ENCODE measurements at regions not wholly inside any gene's neighbourhood (a gene's known extent, or its start where the extent isn't known, plus 50 kb on each side); places are given as distances from the start of the nearest gene placed in this dataset.

GRCh38 chr1:30198451-30198760 is 525.0 kb downstream of the MATN1 start:
- Histone ChIP-seq H3K9ac (ENCODE audit: low read depth, low read length, poor library complexity, severe bottlenecking) (no peak overlapping the region), H3K36me3 (ENCODE audit: insufficient read depth, low read length) (no peaks in the 10 kb centered on the region), H3F3A (ENCODE audit: low read depth) (no peaks in the 10 kb centered on the region), H2AFZ (ENCODE audit: low read length) (no peak overlapping the region), H3K4me1 (ENCODE audit: insufficient read depth, low read length, poor library complexity, severe bottlenecking) (no peaks in the 10 kb centered on the region), H3K4me2 (ENCODE audit: low read depth, low read length, poor library complexity, severe bottlenecking) (no peak overlapping the region), H3K9me2 (replicated peaks; ENCODE audit: low read depth, low read length) (no peaks in the 10 kb centered on the region), H3K27me3 (ENCODE audit: insufficient read depth, low read length, poor library complexity, severe bottlenecking) (no peaks in the 10 kb centered on the region), H4K20me1 (ENCODE audit: insufficient read depth, low read length, poor library complexity, severe bottlenecking) (no peaks in the 10 kb centered on the region), H3K4me3 (ENCODE audit: low read length, poor library complexity, severe bottlenecking) (no peak overlapping the region), H3K79me2 (ENCODE audit: insufficient read depth, low read length) (no peaks in the 10 kb centered on the region), H3K9me3 (ENCODE audit: insufficient read depth, low read depth, low read length) (peaks cover 5% of the 10 kb centered on the region; the same call in 1 of the 2 replicates)
- TF ChIP-seq EZH2phosphoT487 (IDR thresholded peaks at IDR 0.05; ENCODE audit: borderline replicate concordance) = no peak
- TF ChIP-seq, protein P1, sequence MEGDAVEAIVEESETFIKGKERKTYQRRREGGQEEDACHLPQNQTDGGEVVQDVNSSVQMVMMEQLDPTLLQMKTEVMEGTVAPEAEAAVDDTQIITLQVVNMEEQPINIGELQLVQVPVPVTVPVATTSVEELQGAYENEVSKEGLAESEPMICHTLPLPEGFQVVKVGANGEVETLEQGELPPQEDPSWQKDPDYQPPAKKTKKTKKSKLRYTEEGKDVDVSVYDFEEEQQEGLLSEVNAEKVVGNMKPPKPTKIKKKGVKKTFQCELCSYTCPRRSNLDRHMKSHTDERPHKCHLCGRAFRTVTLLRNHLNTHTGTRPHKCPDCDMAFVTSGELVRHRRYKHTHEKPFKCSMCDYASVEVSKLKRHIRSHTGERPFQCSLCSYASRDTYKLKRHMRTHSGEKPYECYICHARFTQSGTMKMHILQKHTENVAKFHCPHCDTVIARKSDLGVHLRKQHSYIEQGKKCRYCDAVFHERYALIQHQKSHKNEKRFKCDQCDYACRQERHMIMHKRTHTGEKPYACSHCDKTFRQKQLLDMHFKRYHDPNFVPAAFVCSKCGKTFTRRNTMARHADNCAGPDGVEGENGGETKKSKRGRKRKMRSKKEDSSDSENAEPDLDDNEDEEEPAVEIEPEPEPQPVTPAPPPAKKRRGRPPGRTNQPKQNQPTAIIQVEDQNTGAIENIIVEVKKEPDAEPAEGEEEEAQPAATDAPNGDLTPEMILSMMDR (conservative IDR thresholded peaks at IDR 0.05; ENCODE audit: low read length) = no peak

DNA sequence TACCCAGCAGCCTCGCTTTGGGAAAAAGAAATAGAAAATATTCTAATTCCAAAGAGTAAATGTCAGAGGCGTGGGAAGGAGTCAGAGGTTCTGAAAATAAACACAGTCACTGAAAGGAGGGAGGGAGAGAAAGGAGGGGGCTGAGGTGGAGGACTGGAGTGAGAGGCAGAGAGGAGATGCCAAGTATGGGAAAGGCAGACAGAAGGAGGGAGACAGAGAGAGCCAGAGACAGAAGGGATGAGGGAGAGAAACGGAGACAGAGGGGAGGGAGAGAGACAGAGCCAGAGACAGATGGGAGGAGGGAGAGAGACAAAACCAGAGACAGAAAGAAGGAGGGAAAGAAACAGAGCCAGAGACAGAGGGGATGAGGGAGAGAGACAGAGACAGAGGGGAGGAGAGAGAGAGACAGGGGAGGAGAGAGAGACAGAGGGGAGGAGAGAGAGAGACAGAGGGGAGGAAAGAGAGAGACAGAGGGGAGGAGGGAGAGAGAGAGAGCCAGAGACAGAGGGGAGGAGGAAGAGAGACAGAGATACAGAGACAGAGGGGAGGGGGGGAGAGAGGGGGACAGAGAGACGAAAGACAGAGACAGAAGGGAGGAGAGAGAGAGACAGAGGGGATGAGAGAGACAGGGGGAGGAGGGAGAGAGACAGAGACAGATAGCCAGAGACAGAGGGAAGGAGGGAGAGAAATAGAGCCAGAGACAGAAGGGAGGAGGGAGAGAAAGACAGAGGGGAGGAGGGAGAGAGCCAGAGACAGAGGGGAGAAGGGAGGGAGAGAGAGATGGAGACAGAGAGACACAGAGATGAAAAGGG is 525.5 kb downstream of the MATN1 start:
- H3K9me3 ChIP-seq (ENCODE audit: insufficient read depth, low read depth, low read length) = peaks cover 5% of the 10 kb centered on the region; the same call in 1 of the 2 replicates
- TF ChIP-seq, protein P1 (conservative IDR thresholded peaks at IDR 0.05; ENCODE audit: low read length) = no peak
- TF ChIP-seq EZH2phosphoT487 (IDR thresholded peaks at IDR 0.05; ENCODE audit: borderline replicate concordance) = no peak
- no peak overlapping the region for H2AFZ ChIP-seq (ENCODE audit: low read length)
- H3K4me3 ChIP-seq (ENCODE audit: low read length, poor library complexity, severe bottlenecking) = no peak overlapping the region
- no peaks in the 10 kb centered on the region for H3K4me1 ChIP-seq (ENCODE audit: insufficient read depth, low read length, poor library complexity, severe bottlenecking)
- no peaks in the 10 kb centered on the region for H3K9me2 ChIP-seq (replicated peaks; ENCODE audit: low read depth, low read length)
- no peaks in the 10 kb centered on the region for H3K27me3 ChIP-seq (ENCODE audit: insufficient read depth, low read length, poor library complexity, severe bottlenecking)
- no peaks in the 10 kb centered on the region for H4K20me1 ChIP-seq (ENCODE audit: insufficient read depth, low read length, poor library complexity, severe bottlenecking)
- H3K9ac ChIP-seq (ENCODE audit: low read depth, low read length, poor library complexity, severe bottlenecking) = no peak overlapping the region
- H3K36me3 ChIP-seq (ENCODE audit: insufficient read depth, low read length) = no peaks in the 10 kb centered on the region
- H3K4me2 ChIP-seq (ENCODE audit: low read depth, low read length, poor library complexity, severe bottlenecking) = no peak overlapping the region
- no peaks in the 10 kb centered on the region for H3K79me2 ChIP-seq (ENCODE audit: insufficient read depth, low read length)
- no peaks in the 10 kb centered on the region for H3F3A ChIP-seq (ENCODE audit: low read depth)

DNA sequence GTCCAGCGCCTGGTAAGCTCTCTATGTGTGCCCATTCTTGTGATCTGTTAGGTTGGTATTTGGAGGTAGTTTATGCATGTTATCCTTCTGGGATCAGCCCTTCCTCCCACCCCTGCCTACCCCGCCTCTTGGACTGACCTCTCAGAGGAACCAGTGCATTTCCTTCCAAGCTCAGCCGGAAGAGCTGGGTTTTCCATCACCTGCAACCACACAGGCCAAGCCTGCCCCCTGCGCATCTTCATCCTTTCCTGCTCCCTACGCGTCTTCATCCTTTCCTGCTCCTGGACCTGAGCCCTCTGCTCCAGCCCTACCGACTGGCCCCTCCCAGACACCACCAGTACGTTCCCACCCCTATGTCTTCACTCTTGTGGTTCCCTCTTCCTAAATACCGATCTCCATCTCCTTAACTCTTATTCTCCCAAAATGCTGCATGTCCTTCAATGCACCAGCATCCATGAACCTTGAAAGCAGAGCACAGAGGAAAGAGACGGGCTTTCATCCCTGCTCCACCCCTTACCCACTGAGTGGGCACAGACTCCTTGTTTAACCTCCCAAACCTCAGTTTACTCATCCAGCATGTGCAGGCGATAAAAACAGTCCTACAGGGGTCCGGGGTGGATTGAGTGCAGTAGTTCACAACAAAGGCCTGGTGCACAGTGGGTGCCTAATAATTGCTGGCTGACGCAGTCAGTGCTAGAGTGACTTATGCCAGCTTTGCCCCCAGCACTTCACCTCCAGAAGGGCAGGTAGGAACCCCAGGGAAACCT is 526.3 kb downstream of the MATN1 start:
- no peaks in the 10 kb centered on the region for H3K79me2 ChIP-seq (ENCODE audit: insufficient read depth, low read length)
- H3K4me3 ChIP-seq (ENCODE audit: low read length, poor library complexity, severe bottlenecking) = no peak overlapping the region
- H3K4me2 ChIP-seq (ENCODE audit: low read depth, low read length, poor library complexity, severe bottlenecking) = no peak overlapping the region
- no peaks in the 10 kb centered on the region for H3K9me2 ChIP-seq (replicated peaks; ENCODE audit: low read depth, low read length)
- H3F3A ChIP-seq (ENCODE audit: low read depth) = no peaks in the 10 kb centered on the region
- no peak overlapping the region for H2AFZ ChIP-seq (ENCODE audit: low read length)
- H3K36me3 ChIP-seq (ENCODE audit: insufficient read depth, low read length) = no peaks in the 10 kb centered on the region
- no peaks in the 10 kb centered on the region for H3K4me1 ChIP-seq (ENCODE audit: insufficient read depth, low read length, poor library complexity, severe bottlenecking)
- TF ChIP-seq, protein P1 (conservative IDR thresholded peaks at IDR 0.05; ENCODE audit: low read length) = no peak
- no peak for TF ChIP-seq EZH2phosphoT487 (IDR thresholded peaks at IDR 0.05; ENCODE audit: borderline replicate concordance)
- peaks cover 5% of the 10 kb centered on the region; the same call in 1 of the 2 replicates for H3K9me3 ChIP-seq (ENCODE audit: insufficient read depth, low read depth, low read length)
- no peaks in the 10 kb centered on the region for H4K20me1 ChIP-seq (ENCODE audit: insufficient read depth, low read length, poor library complexity, severe bottlenecking)
- no peaks in the 10 kb centered on the region for H3K27me3 ChIP-seq (ENCODE audit: insufficient read depth, low read length, poor library complexity, severe bottlenecking)
- H3K9ac ChIP-seq (ENCODE audit: low read depth, low read length, poor library complexity, severe bottlenecking) = no peak overlapping the region
